HepG2 (cell line): ENCODE measurements at regions not wholly inside any gene's neighbourhood (a gene's known extent, or its start where the extent isn't known, plus 50 kb on each side); places are given as distances from the start of the nearest gene placed in this dataset.

ENCODE experiments used
- ATAC-seq: fragments of 200-7000 bp; cut with Tn5 transposase; 3 replicates; pipeline ENCODE4 v1.9.1; 2020; ENCODE audit warnings: mild to moderate bottlenecking, moderate library complexity
- BruUV-seq: library from RNA; stranded (reverse); fragments of 400-500 nt; replicated peaks from 2 replicates; lab custom pipeline; 2021; lab: Mats Ljungman, UMichigan
- CTCF ChIA-PET: fragments of 300-600 bp; formaldehyde crosslinking; extraction: SDS; loops from one replicate; lab custom pipeline; 2021; ENCODE audit warnings: low total read pairs, inconsistent platforms, low intra/inter-chr PET ratio; lab: Yijun Ruan, JAX
- POLR2A ChIA-PET: fragments of 350-600 bp; sonication (Branson Sonifier 250); formaldehyde crosslinking; loops from one replicate; lab custom pipeline; 2020; ENCODE audit warnings: antibody characterized with exemption, inconsistent platforms; lab: Yijun Ruan, JAX
- DNase-seq: peaks from one replicate; pipeline ENCODE4 v3.0.0-alpha.2; 2015; ENCODE audit warnings: low spot score
- FAIRE-seq: peaks from 3 replicates; lab custom pipeline; 2011; peaks lifted over from hg19 to GRCh38; lab: Jason Lieb, UNC
- H2AFZ ChIP-seq: one replicate; pipeline ENCODE4 v1.6.1; 2011; ENCODE audit warnings: low read length, inconsistent platforms
- H3K27ac ChIP-seq: fragments of 300-600 bp; 3 replicates; pipeline ENCODE4 v1.8.0; 2011; ENCODE audit warnings: mixed run types, mild to moderate bottlenecking, mixed read lengths, low read length, inconsistent platforms; ENCODE audit not compliant: insufficient read depth; ENCODE audit errors: extremely low read length
- H3K27me3 ChIP-seq, 2 experiments: fragments of 200-600 bp in 1 of 2; 2 replicates in 1 of 2; 3 replicates in 1 of 2; pipeline versions ENCODE4 v1.6.0 to v1.8.0; 2011; ENCODE audit warnings: low read length in 2 of 2, mild to moderate bottlenecking in 2 of 2, moderate library complexity in 2 of 2, inconsistent platforms in 1 of 2; ENCODE audit not compliant: insufficient read depth in 2 of 2, control insufficient read depth in 1 of 2
- H3K36me3 ChIP-seq, 2 experiments: fragments of 200-600 bp in 1 of 2; replicated peaks in 1 of 2; 2 replicates in 1 of 2; 3 replicates in 1 of 2; pipeline versions ENCODE4 v1.5.1 to v1.8.0; 2011; ENCODE audit warnings: low read length in 2 of 2, inconsistent platforms in 1 of 2; ENCODE audit not compliant: insufficient read depth in 2 of 2, control insufficient read depth in 1 of 2
- H3K4me1 ChIP-seq: 2 replicates; pipeline ENCODE4 v1.5.1; 2012; ENCODE audit warnings: low read length, inconsistent platforms; ENCODE audit not compliant: insufficient read depth
- H3K4me2 ChIP-seq: 2 replicates; pipeline ENCODE4 v1.6.0; 2011; ENCODE audit warnings: low read depth, low read length, inconsistent platforms
- H3K4me3 ChIP-seq, 3 experiments: fragments of 200-600 bp in 1 of 3; sonication (generic), shearing (Covaris generic) in 1 of 3; replicated peaks in 1 of 3; 2 replicates each; pipeline ENCODE4 v1.5.1; 2011 to 2016; ENCODE audit warnings: low read length in 3 of 3, inconsistent platforms in 2 of 3, low read depth in 2 of 3, mild to moderate bottlenecking in 2 of 3, control low read depth in 1 of 3, mixed read lengths in 1 of 3; ENCODE audit not compliant: insufficient read depth in 1 of 3
- H3K79me2 ChIP-seq: one replicate; pipeline ENCODE4 v1.6.1; 2011; ENCODE audit warnings: low read length, inconsistent platforms; ENCODE audit not compliant: insufficient read depth
- H3K9ac ChIP-seq: 2 replicates; pipeline ENCODE4 v1.6.0; 2011; ENCODE audit warnings: mild to moderate bottlenecking, low read depth, low read length, inconsistent platforms; ENCODE audit not compliant: insufficient read depth
- H3K9me3 ChIP-seq: 2 replicates; pipeline ENCODE4 v1.5.1; 2012; ENCODE audit warnings: mild to moderate bottlenecking, low read length
- H4K20me1 ChIP-seq: 2 replicates; pipeline ENCODE4 v1.6.0; 2011; ENCODE audit warnings: inconsistent platforms, mild to moderate bottlenecking, low read length, moderate library complexity; ENCODE audit not compliant: insufficient read depth
- AGO2 ChIP-seq: fragments of 200-400 bp; formaldehyde crosslinking; optimal IDR thresholded peaks from 2 replicates; pipeline ENCODE3; 2017; ENCODE audit warnings: mild to moderate bottlenecking, low read depth, low read length, moderate library complexity
- KLF12 ChIP-seq: sonication (generic); formaldehyde crosslinking; IDR thresholded peaks from 2 replicates; pipeline ENCODE4 v1.4.0; 2020; ENCODE audit warnings: missing genetic modification reagents, borderline replicate concordance
- MEIS2 ChIP-seq: sonication (generic); formaldehyde crosslinking; IDR thresholded peaks from 2 replicates; pipeline ENCODE4 v1.9.0; 2021; ENCODE audit warnings: mild to moderate bottlenecking, missing genetic modification reagents
- NBN ChIP-seq: fragments of 450-650 bp; conservative IDR thresholded peaks from 2 replicates; pipeline ENCODE4 v1.6.1; 2017
- REL ChIP-seq: sonication (generic); formaldehyde crosslinking; conservative IDR thresholded peaks from 2 replicates; pipeline ENCODE4 v1.8.0; 2022; ENCODE audit warnings: mild to moderate bottlenecking, missing genetic modification reagents, moderate library complexity
- REPIN1 ChIP-seq: sonication (generic); formaldehyde crosslinking; IDR thresholded peaks from 2 replicates; pipeline ENCODE4 v1.8.0; 2022; ENCODE audit warnings: missing genetic modification reagents, low read depth, mild to moderate bottlenecking, borderline replicate concordance
- SP4 ChIP-seq: sonication (generic); formaldehyde crosslinking; IDR thresholded peaks from 2 replicates; pipeline ENCODE4 v1.8.1; 2023; ENCODE audit warnings: mild to moderate bottlenecking, missing genetic modification reagents
- U2AF1 ChIP-seq: fragments of 200-400 bp; formaldehyde crosslinking; optimal IDR thresholded peaks from 2 replicates; pipeline ENCODE3; 2017; ENCODE audit warnings: mild to moderate bottlenecking, low read depth, low read length
- ZFP36L1 ChIP-seq: sonication (generic); formaldehyde crosslinking; IDR thresholded peaks from 2 replicates; pipeline ENCODE4 v1.8.0; 2022; ENCODE audit warnings: mild to moderate bottlenecking, missing genetic modification reagents, moderate library complexity
- ZNF17 ChIP-seq: sonication (generic); formaldehyde crosslinking; IDR thresholded peaks from 2 replicates; pipeline ENCODE4 v1.5.0; 2020; ENCODE audit warnings: mild to moderate bottlenecking, missing genetic modification reagents
- ZNF382 ChIP-seq: sonication (generic); formaldehyde crosslinking; IDR thresholded peaks from 2 replicates; pipeline ENCODE4 v1.5.0; 2020; ENCODE audit warnings: missing genetic modification reagents, mild to moderate bottlenecking, borderline replicate concordance
- ZNF446 ChIP-seq: sonication (generic); formaldehyde crosslinking; IDR thresholded peaks from 2 replicates; pipeline ENCODE4 v1.5.0; 2020; ENCODE audit warnings: mild to moderate bottlenecking, missing genetic modification reagents
- ZNF501 ChIP-seq: sonication (generic); formaldehyde crosslinking; IDR thresholded peaks from 2 replicates; pipeline ENCODE4 v1.5.1; 2020; ENCODE audit warnings: mild to moderate bottlenecking, moderate library complexity, missing genetic modification reagents
- ZNF768 ChIP-seq: sonication (generic); formaldehyde crosslinking; IDR thresholded peaks from 2 replicates; pipeline ENCODE4 v1.4.0; 2020; ENCODE audit warnings: missing genetic modification reagents
- whole genome bisulfite sequencing: methylation state at CpG from one replicate; pipeline ENCODE4 v1.1.6; 2017; ENCODE audit warnings: low lambda C conversion rate; 5-methylcytosine and 5-hydroxymethylcytosine counted together
- in situ Hi-C: cut with HindIII; loops from 2 replicates; pipeline ENCODE4 v1.10.0; 2017; ENCODE audit warnings: low pct_unique_long_range_greater_than_20kb; ENCODE audit not compliant: extremely low pct_ligation_motif_present
- intact Hi-C: fragments of 100-400 bp; cut with micrococcal nuclease; formaldehyde crosslinking; loops from one replicate; pipeline ENCODE4 v1.10.0; 2022; ENCODE audit not compliant: unreplicated experiment

- ChIA-PET CTCF (no interaction called here), POLR2A (no interaction called here)
- no peaks in the 10 kb centered on the region for H3K36me3 ChIP-seq
- peaks cover 15% of the 10 kb centered on the region for H3K9me3 ChIP-seq
- H3K4me3 ChIP-seq = no peak overlapping the region
- in situ Hi-C loops (no loop called here), intact Hi-C loops (no loop called here)
- no peak overlapping the region for H2AFZ ChIP-seq
- H3K79me2 ChIP-seq = no peaks in the 10 kb centered on the region
- 0% methylated on average over 1 of the region's 2 CpGs for WGBS
- BruUV-seq = no TSS peak
- TF ChIP-seq REL (CRISPR knock-in tag) = no peak
- no peak for TF ChIP-seq ZFP36L1 (CRISPR knock-in tag)
- no peak for TF ChIP-seq NBN
- no peak for TF ChIP-seq SP4 (CRISPR knock-in tag)
- no peak for TF ChIP-seq AGO2
- no peak for TF ChIP-seq U2AF1
- TF ChIP-seq ZNF501 = no peak
- no peak for TF ChIP-seq ZNF446
- TF ChIP-seq ZNF768 (CRISPR knock-in tag) = no peak
- no peak for TF ChIP-seq ZNF17
- TF ChIP-seq MEIS2 = no peak
- TF ChIP-seq KLF12 (CRISPR knock-in tag) = no peak
- no peak for TF ChIP-seq ZNF382
- no peak for TF ChIP-seq REPIN1
- no peak for FAIRE-seq
- no peak overlapping the region for H3K4me2 ChIP-seq
- ATAC-seq = no peak
- H3K27ac ChIP-seq = no peak overlapping the region
- H3K27me3 ChIP-seq = no peaks in the 10 kb centered on the region; a peak in 1 of 5 replicates
- DNase-seq = no peak
- no peaks in the 10 kb centered on the region for H4K20me1 ChIP-seq
- H3K4me1 ChIP-seq = no peaks in the 10 kb centered on the region
- H3K9ac ChIP-seq = no peak overlapping the region
These were observed 799.7 kb downstream of the SI start for GRCh38 chr3:164278550-164278949.
